GM23338 (cell line): ENCODE measurements at regions not wholly inside any gene's neighbourhood (a gene's known extent, or its start where the extent isn't known, plus 50 kb on each side); places are given as distances from the start of the nearest gene placed in this dataset.

Experiments used
- ATAC-seq: fragments of 200-7000 bp; cut with Tn5 transposase; 3 replicates; pipeline ENCODE4 v1.9.1; 2020
- DNase-seq: peaks from one replicate; pipeline ENCODE4 v3.0.0-alpha.2; 2015; ENCODE audit warnings: low spot score
- H2AFZ ChIP-seq: fragments of 200-600 bp; sonication (generic); 2 replicates; pipeline ENCODE4 v1.8.0; 2016; ENCODE audit warnings: antibody characterized with exemption, mild to moderate bottlenecking, moderate library complexity
- H3F3A ChIP-seq: fragments of 200-600 bp; sonication (generic); replicated peaks from 2 replicates; pipeline ENCODE4 v1.8.0; 2017; ENCODE audit warnings: antibody characterized with exemption, mixed run types, low read depth
- H3K27ac ChIP-seq: fragments of 200-600 bp; sonication (generic); 2 replicates; pipeline ENCODE4 v1.6.1; 2016; ENCODE audit warnings: low read depth
- H3K27me3 ChIP-seq: fragments of 200-600 bp; sonication (generic); 2 replicates; pipeline ENCODE4 v1.8.0; 2016; ENCODE audit warnings: mild to moderate bottlenecking, mixed run types, moderate library complexity; ENCODE audit not compliant: insufficient read depth
- H3K36me3 ChIP-seq: fragments of 200-600 bp; sonication (generic); 2 replicates; pipeline ENCODE4 v1.8.0; 2016; ENCODE audit warnings: mild to moderate bottlenecking; ENCODE audit not compliant: insufficient read depth
- H3K4me1 ChIP-seq: fragments of 200-600 bp; sonication (generic); 2 replicates; pipeline ENCODE4 v1.8.0; 2016; ENCODE audit warnings: mild to moderate bottlenecking, moderate library complexity; ENCODE audit not compliant: insufficient read depth
- H3K4me2 ChIP-seq: fragments of 200-600 bp; sonication (generic); 2 replicates; pipeline ENCODE4 v1.7.1; 2017; ENCODE audit warnings: mixed run types
- H3K4me3 ChIP-seq: fragments of 200-600 bp; sonication (generic); 2 replicates; pipeline ENCODE4 v1.6.1; 2016; ENCODE audit warnings: mixed run types
- H3K79me2 ChIP-seq: fragments of 200-600 bp; sonication (generic); replicated peaks from 2 replicates; pipeline ENCODE4 v1.8.0; 2017; ENCODE audit warnings: mild to moderate bottlenecking; ENCODE audit not compliant: insufficient read depth
- H3K9me2 ChIP-seq: fragments of 200-600 bp; sonication (generic); 2 replicates; pipeline ENCODE4 v1.8.0; 2017; ENCODE audit not compliant: insufficient read depth
- H4K20me1 ChIP-seq: fragments of 200-600 bp; sonication (generic); replicated peaks from 2 replicates; pipeline ENCODE4 v1.8.0; 2017; ENCODE audit warnings: mild to moderate bottlenecking; ENCODE audit not compliant: insufficient read depth
- H3K27ac Mint-ChIP-seq: 2 replicates; pipeline ENCODE4 v1.8.0; 2020; ENCODE audit warnings: inconsistent platforms, mild to moderate bottlenecking, moderate library complexity, mixed read lengths
- H3K27me3 Mint-ChIP-seq: 3 replicates; pipeline ENCODE4 v1.8.0; 2022; ENCODE audit warnings: low read depth, mild to moderate bottlenecking, moderate library complexity, mixed read lengths, inconsistent platforms; ENCODE audit not compliant: insufficient read depth, poor library complexity
- H3K36me3 Mint-ChIP-seq: 3 replicates; pipeline ENCODE4 v1.8.0; 2021; ENCODE audit warnings: low read depth, mild to moderate bottlenecking, inconsistent platforms, moderate library complexity, mixed read lengths
- H3K4me1 Mint-ChIP-seq: 3 replicates; pipeline ENCODE4 v1.8.0; 2020; ENCODE audit warnings: mild to moderate bottlenecking, inconsistent platforms, mixed read lengths
- H3K4me3 Mint-ChIP-seq: 3 replicates; pipeline ENCODE4 v1.8.0; 2021; ENCODE audit warnings: moderate library complexity, mild to moderate bottlenecking, inconsistent platforms, mixed read lengths
- H3K9me3 Mint-ChIP-seq: 3 replicates; pipeline ENCODE4 v1.8.0; 2020; ENCODE audit warnings: moderate library complexity, mild to moderate bottlenecking, inconsistent platforms, mixed read lengths
- ETS1 ChIP-seq: IDR thresholded peaks from 2 replicates; pipeline ENCODE4 v1.6.1; 2016; ENCODE audit warnings: antibody characterized with exemption
- EZH2 ChIP-seq: fragments of 200-600 bp; sonication (generic); IDR thresholded peaks from one replicate; pipeline ENCODE4 v1.8.0; 2017; ENCODE audit warnings: antibody characterized with exemption, mild to moderate bottlenecking, low read depth; ENCODE audit not compliant: unreplicated experiment
- EZH2phosphoT487 ChIP-seq: fragments of 200-600 bp; sonication (generic); IDR thresholded peaks from one replicate; pipeline ENCODE4 v1.8.1; 2018; ENCODE audit warnings: antibody characterized with exemption; ENCODE audit not compliant: unreplicated experiment
- JUNB ChIP-seq: IDR thresholded peaks from one replicate; pipeline ENCODE4 v1.6.1; 2016; ENCODE audit warnings: antibody characterized with exemption; ENCODE audit not compliant: unreplicated experiment
- NANOG ChIP-seq: IDR thresholded peaks from 2 replicates; pipeline ENCODE4 v1.6.1; 2016; ENCODE audit warnings: antibody characterized with exemption, borderline replicate concordance
- ZNF331 ChIP-seq: fragments of 250-450 bp; sonication (Bioruptor Pico); IDR thresholded peaks from 2 replicates; pipeline ENCODE4 v1.5.0; 2020; ENCODE audit warnings: low read depth, mild to moderate bottlenecking, moderate library complexity

DNA sequence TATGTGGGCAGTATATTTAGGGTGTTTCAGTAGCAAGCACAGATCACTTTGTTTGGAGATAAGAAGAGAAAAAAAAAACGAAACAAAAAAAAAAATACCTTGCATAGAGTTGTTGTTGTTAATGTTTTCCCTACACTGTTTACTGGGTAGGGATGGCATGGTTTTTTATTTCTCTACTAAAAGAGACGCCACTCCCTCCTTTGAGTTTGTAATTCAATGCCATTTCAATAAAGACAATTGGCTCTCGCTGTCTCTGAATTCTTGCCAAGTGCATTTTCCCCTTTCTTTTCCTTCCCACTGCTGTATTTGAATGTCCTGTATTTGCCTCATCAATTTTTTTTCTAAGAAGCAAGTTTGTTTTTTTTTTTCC is 213.9 kb upstream of the UBASH3B start:
- H3K9me2 ChIP-seq: 0 out of 2 replicates have a peak, but pooled peaks cover 5% of the 10 kb centered on the region
- H3K4me3 ChIP-seq: peak overlapping the region; percentile 59
- H4K20me1 ChIP-seq: no peaks in the 10 kb centered on the region
- H3K36me3 Mint-ChIP-seq: no peaks in the 10 kb centered on the region
- ATAC-seq (peak; percentile 16), DNase-seq (peak; percentile 36)
- no peaks in the 10 kb centered on the region for H3K9me3 Mint-ChIP-seq
- peaks cover 2% of the 10 kb centered on the region for H3K27me3 Mint-ChIP-seq
- no peak overlapping the region for H2AFZ ChIP-seq
- no peaks in the 10 kb centered on the region for H3K79me2 ChIP-seq
- H3K27ac Mint-ChIP-seq: no peak overlapping the region
- H3K4me1 ChIP-seq: peaks cover 33% of the 10 kb centered on the region
- 0 out of 2 replicates have a peak, but pooled peaks cover 5% of the 10 kb centered on the region for H3F3A ChIP-seq
- H3K4me2 ChIP-seq: peak overlapping the region; percentile 79
- TF ChIP-seq EZH2: no peak
- no peak overlapping the region for H3K4me3 Mint-ChIP-seq
- peaks cover 17% of the 10 kb centered on the region for H3K4me1 Mint-ChIP-seq
- no peaks in the 10 kb centered on the region for H3K36me3 ChIP-seq
- no peaks in the 10 kb centered on the region for H3K27me3 ChIP-seq
- no peak overlapping the region for H3K27ac ChIP-seq

GRCh38 chr11:122440811-122441665 is 214.5 kb upstream of the UBASH3B start:
- Histone ChIP-seq H3K9me2 (0 out of 2 replicates have a peak, but pooled peaks cover 5% of the 10 kb centered on the region), H3K27ac (no peak overlapping the region), H3K27me3 (no peaks in the 10 kb centered on the region), H2AFZ (no peak overlapping the region), H4K20me1 (no peaks in the 10 kb centered on the region), H3F3A (0 out of 2 replicates have a peak, but pooled peaks cover 5% of the 10 kb centered on the region), H3K79me2 (no peaks in the 10 kb centered on the region), H3K4me1 (peaks cover 33% of the 10 kb centered on the region), H3K4me3 (peak overlapping the region; percentile 59), H3K36me3 (no peaks in the 10 kb centered on the region), H3K4me2 (peak overlapping the region; percentile 79)
- Mint-ChIP-seq H3K36me3 (no peaks in the 10 kb centered on the region), H3K27ac (peak overlapping the region; percentile 13; the same call in 1 of the 2 replicates), H3K9me3 (no peaks in the 10 kb centered on the region), H3K27me3 (peaks cover 2% of the 10 kb centered on the region), H3K4me1 (peaks cover 17% of the 10 kb centered on the region), H3K4me3 (no peak overlapping the region; the same call in 2 of the 3 replicates)
- peak; percentile 72 for ATAC-seq
- peak; percentile 89 for DNase-seq
- no peak for TF ChIP-seq ZNF331
- TF ChIP-seq ETS1: no peak
- TF ChIP-seq NANOG: no peak
- TF ChIP-seq EZH2phosphoT487: no peak
- TF ChIP-seq JUNB: no peak
